Posterior vena cava (tissue), 2 donors: ENCODE measurements at regions not wholly inside any gene's neighbourhood (a gene's known extent, or its start where the extent isn't known, plus 50 kb on each side); places are given as distances from the start of the nearest gene placed in this dataset.

ENCODE experiments used
- DNase-seq: peaks from one replicate; pipeline ENCODE4 v3.0.0-alpha.2; 2020; ENCODE audit warnings: low spot score
- intact Hi-C, 2 donors: fragments of 100-400 bp; cut with DNase I; formaldehyde crosslinking; loops; one replicate each; pipeline versions ENCODE4 v1.14.1 to v1.14.2; 2022 to 2023
- donor health status: DM: yes; HTN: yes; CAD: no.
- donor health status: DM: yes; HTN: yes; CAD: no.

DNA sequence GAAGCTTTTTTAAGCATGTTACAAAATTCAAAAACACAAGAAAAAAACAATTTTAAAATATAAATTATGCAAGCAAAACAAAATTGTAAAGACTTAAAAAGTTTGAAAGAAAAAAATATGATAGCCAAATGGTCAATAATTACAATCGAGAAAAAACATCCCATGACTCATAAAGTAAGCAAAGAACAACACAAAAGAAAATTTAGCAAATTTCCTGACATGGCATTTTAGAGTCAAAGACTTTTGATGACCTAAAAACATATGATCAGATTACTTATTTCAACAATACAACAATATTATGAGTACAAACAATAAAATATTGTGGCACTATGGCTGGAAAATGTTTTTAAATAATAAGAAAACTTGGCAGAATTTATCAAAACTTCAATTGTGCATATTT is 312.1 kb upstream of the MEOX2 start:
- intact Hi-C loops, result no loop called here
- DNase-seq, result no peak

DNA sequence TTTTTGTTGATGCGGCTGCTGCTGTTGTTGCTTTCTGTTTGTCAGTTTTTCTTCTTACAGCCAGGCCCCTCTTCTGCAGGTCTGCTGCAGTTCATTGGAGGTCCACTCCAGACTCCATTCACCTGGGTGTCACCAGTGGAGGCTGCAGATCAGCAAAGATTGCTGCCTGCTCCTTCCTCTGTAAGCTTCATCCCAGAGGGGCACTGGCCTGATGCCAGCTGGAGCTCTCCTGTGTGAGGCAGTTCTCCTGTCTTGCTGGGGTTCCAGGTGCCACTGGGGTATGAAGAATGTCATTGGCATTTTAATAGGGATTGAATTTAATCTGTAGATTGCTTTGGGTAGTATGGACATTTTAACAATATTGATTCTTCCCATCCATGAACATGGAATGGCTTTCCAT is 308.5 kb upstream of the MEOX2 start:
- peak; percentile 32 for DNase-seq
- intact Hi-C loops, result no loop called here

DNA sequence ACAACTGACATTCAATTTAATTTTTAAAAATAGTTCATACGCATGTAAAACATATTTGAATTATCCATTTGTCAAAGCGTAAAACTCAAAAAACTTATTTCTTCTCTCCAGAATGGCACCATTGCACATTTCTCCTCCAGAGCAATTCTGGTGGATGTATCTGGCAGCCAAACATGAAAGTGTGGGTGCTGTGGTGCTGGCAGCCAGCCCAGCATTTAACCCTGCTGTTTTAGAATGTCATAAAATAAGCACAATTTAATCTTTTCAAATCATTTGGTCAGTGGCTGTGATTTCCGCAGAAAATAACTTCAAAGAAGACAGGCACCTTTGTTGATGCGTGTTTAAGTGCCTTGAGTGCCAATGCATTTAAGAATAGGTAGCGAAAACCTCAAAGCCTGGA is 302.7 kb upstream of the MEOX2 start:
- DNase-seq, result no peak
- intact Hi-C loops, result no loop called here

DNA sequence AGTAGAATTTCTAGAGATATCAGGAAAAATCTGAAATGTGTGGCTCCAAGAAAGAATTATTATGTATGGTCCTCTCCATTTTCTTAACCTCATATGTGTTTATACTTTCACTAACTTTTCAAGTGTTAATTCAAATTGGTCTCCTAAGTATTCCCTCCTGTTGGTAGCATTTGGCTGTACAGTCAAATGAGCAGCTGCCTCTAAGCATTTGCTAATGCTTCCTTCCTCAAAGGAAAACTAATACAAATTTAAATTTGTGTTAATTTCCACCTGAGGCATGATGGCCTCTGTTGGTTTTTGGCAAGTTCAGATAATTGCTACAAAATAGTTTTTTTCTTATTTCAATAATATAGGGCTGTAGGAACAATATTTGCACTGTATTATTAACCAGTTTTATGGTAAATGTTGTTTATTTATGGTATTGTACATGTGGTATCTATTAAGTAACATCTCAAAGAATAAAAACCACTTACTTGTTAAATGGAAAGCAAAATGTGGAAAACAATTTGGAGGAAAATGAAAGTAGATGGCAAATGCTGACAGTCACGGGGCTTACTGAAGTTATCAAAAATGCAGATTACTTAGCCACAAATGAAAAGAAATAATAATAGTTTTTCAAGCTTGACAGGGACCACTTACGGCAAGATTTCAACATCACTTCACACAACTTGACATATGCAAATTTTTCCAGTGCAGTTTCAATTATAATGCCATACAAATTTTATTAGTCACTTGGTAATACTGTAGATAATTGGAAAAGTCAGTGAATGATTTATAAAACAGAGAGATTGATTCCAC is 299.3 kb upstream of the MEOX2 start:
- intact Hi-C loops, result no loop called here
- no peak for DNase-seq

DNA sequence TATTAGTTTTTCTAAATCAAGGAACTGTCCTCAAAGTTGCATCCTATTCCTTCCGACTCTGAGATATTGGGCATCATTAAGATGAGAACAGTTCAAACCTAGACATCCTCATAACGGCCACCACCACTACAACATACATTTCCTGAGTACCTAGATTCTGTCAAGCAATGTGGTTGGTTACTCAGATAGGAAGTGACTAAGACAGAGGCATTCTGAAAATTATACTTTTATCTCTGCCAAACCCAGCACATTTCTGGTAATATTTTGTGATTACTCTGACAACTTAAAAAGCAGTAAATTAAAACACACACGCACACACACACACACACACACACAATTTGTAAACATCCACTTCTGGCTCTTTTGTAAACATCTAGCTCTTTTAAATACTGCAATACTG is 291.2 kb upstream of the MEOX2 start:
- intact Hi-C loops, result no loop called here
- DNase-seq, result no peak

DNA sequence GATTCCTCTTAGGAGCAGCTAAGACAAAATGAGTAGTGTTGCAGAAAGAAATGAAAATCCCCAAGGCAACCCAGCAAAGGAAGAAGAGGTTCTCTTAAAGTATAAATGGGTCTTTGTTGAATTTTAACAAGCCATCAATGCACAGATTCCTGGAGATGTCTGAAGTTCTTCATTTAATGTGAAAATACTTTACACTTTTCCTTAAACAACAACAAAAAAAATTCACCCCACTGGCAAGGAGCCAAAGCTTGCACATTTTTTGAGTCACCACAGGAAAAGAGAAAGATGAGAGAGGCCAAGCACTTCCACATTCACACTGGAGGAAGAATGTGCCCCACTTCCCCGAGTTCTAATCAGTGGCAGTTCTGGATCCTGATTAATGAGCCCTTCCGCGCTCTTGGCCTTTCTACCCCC is 286.4 kb upstream of the MEOX2 start:
- intact Hi-C loops, result no loop called here
- no peak for DNase-seq

DNA sequence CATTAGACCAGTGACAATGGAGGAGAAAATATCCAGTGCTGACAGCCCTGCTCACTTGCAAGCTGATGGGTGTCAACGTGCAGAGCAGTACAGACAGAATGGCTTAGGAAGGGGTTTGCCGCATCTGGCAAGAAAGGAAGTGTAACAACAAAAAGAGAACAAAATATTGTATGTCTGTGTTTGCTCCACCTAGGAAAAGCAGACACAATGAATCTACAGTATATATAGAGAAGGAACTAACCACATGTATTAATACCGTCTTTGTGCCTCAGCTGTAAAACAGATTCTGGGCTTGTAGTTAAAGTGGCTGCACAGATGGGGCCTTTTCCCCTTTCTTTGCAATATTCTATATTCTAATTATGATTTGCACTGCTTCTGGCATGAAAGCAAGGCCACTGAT is 281.1 kb upstream of the MEOX2 start:
- DNase-seq, result no peak
- intact Hi-C loops, result no loop called here

DNA sequence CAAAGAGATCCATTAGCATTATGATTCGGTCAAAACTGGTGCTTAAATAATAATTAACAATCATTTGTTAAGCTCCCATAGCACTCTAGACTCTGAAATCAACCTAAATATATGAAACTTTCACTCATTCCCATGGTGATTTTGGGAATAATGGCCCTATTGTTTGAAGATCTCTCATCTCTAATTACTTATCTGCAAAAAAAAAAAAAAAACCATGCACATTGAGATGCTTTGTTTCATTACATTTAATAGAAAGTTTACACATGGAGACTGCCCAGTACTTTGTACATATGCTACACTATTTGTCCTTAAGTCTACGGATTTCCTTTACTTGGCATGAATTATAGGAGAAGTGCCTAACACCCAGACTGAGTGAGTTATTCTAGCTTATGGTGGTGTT is 280.6 kb upstream of the MEOX2 start:
- intact Hi-C loops, result no loop called here

DNA sequence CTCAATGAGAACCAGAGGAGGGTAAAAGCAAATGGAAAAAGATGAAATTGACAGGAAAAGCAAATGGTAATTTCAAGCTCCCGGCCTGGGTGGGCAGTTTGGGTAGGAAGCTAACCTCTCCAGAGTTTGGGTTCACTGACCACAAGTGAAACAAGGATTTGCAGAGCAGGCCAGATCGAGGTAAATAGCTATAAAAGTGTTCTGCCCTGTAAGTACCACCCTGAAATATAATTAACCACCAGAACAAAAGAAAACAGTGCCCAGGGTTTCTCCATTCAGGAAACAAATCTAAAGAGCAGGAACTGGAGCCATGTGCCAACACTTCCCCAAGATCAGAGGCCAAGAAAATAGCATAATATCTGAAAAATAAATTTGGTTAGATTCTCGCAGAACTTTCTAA is 276.7 kb upstream of the MEOX2 start:
- intact Hi-C loops, result no loop called here
- DNase-seq, result no peak

More for the DNA sequence above, 280.6 kb upstream of the MEOX2 start:
- no peak for DNase-seq

DNA sequence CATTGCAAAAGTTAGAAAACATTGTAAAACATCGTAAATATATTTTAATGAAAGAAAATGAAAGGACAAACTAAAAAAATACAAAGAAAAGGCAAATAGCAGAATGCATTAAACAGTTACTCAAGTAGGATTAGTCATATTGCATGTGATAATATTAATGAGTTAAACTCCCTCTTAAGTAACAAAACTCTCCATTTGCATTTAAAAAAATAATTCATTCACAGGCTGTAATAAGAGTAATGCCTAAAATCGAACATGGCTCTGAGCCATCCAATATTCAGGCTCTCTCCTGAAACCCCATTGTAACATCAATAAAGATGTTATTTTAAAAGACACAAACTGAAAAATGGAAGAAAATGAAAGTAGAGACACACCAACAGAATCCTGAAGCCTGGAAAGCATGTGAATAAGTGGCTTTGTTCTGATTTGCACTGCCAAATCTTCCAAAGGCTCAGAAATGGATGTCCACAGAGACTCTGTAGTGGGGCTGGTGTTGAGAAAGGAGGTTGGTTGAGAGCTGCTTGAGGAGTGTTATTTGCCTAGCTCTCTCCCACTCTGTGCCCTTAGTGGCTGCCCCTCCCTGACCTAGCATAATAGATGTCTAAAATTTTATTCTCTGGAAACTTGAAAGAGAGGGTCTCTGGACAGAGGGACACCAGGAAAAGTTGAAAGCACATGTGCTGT is 268.3 kb upstream of the MEOX2 start:
- intact Hi-C loops, result no loop called here
- no peak for DNase-seq

DNA sequence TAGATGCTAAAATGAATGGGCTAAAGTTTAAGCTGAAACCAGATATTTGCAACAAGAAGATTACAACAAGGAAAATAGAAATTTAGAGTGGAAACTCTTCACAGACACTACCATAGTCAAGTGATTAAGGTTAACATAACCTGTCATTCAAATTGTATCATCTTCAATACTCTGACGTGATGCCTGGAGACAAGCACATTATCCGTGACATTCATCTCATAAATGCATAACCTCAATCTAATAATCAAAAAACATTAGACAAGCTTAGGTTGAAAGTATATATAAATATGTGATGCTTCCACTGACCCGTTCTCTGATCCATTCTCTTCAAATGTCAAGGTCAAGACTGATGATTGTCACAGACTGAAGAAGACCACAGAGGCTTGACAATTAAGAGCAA is 263.8 kb upstream of the MEOX2 start:
- intact Hi-C loops, result no loop called here
- no peak for DNase-seq

DNA sequence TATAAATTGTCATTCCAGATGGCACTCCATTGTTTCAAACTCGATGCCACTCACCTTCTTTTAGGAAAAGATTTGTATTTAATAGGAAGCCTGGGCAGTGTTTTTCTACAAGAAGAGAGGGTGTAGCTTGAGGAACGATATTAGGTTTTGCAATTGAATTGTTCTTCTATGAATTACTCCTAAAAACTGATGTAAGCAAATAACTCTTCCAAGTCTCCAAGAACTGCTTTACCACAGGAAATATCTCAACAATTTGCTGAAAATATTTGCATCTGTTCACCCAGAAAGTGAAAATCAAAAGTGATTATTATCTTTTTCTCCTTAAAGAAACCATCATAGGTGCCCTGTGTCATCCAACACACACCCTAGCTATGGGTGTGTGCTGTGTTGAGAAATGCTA is 261.3 kb upstream of the MEOX2 start:
- intact Hi-C loops, result no loop called here
- no peak for DNase-seq

DNA sequence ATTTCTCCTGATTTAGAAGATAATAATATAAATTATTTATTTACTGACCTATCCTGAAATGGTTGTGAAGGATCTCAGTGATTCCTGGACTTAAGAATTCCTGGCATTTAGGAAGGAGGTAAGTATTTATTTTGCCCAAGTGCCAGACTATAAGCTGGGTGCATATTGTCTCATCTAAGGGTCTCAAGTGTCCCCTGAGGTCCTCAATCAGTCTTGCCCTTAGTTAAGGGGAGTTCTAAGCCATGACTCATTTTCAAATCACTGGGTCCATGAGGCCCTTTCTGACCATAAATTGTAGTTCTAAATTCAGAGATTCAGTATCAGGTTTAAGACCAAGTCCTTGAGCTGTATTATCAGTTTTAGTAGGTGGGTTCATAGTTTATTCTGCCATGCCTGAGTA is 251.6 kb upstream of the MEOX2 start:
- intact Hi-C loops, result no loop called here
- no peak for DNase-seq

DNA sequence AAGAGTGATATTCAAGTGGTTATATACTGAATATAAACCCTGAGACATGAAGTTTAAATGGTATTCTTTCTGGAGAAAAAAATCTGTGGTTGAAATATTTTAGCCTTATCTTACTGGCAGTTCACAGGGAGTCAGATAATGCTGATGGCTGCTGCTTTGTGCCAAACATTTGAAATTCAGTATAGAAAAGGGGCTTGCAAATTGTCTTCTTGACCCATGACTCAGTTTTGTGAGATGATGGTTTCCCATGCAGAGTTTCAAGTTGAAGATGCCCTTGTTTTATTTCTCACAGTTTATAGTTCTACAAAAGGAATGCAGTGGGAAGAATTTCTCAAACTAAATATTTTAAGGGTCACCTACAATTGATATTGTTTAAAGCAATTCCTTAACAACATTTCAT is 251.1 kb upstream of the MEOX2 start:
- no peak for DNase-seq
- intact Hi-C loops, result no loop called here

DNA sequence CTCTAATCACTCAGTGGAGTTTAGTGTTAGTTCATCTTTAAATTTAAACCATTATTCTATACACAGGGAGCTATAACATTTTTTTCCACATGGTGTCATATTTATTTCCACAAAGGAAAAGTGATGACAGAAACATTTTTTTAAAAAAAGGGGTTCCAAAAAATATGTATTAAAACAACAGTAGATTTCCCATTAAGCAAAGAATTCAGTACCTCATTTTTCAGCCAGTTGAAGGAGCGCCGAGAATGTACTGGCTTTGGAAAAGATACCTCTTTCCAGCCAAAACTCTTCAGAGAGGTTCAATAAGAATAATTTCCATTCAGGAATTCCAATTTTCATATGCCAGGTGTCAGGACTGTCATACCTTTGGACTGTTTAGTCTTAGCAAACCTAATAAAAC is 250.5 kb upstream of the MEOX2 start:
- intact Hi-C loops, result no loop called here
- DNase-seq, result no peak

DNA sequence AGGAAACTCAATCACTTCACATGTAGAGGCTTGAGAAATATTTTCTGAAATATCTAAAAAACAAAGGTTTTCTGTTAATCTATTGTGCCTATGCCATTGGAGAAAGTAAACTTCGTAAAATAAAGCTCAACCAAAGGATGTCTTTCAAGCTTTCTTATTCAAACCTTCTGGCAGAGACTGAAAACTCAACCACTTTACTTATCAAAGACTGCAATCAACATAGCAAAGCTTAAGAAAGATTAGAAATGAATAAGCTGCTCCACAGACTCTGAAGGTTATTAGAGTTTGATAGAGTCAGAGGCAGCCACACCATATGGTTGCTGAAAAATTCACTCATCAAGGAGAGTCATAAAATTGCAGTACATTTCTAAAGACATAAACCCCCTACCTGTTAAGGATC is 245.8 kb upstream of the MEOX2 start:
- no peak for DNase-seq
- intact Hi-C loops, result no loop called here

DNA sequence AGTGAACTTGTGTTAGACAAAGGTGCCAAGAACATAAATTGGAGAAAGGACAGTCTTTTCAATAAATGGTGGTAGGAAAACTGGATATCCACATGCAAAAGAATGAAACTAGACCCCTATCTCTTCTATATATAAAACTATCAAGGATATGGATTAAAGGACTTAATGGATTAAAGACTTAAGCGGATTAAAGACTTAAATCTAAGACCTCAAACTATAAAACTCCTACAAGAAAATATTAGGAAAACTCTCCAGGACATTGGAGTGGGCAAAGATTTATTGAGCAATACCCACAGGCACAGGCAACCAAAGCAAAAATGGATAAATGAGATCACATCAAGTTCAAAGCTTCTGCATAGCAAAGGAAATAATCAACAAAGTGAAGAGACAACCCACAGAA is 242.9 kb upstream of the MEOX2 start:
- no peak for DNase-seq
- intact Hi-C loops, result no loop called here

DNA sequence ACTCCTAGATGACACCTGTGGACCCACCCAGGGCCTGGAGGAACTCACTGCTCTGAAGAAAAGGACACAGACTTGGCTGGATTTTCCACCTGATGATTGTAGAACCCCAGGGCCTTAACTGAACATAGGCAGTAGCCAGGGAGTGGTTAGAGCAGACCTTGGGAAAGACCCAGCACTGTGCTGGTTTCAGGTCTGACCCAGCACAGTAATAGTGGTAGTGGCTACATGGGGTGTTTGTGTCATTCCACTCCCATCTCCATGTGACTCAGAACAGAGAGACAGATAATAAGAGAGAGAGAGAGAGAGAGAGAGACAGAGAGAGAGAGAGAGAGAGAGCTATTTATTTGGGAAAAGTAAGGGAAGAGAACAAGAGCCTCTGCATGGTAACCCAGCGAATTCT is 239.1 kb upstream of the MEOX2 start:
- no peak for DNase-seq
- intact Hi-C loops, result no loop called here

DNA sequence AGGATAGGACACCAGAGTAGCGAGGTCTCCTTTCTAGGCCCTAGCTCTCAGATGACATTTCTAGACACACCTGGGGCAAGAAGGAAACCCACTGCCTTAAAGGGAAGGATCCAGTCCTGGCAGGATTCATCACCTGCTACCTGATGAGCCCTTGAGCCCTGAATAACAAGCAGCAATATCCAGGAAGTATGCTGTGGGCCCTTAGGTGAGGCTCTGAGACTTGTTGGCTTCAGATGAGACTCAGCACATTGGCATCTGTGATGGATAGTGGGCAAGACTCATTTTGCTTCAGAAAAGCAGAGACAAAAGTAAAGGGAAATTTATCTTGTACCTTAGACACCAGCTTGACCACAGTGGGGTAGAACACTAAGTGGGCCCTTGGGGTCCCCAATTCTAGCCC is 238.4 kb upstream of the MEOX2 start:
- intact Hi-C loops, result no loop called here
- DNase-seq, result no peak

DNA sequence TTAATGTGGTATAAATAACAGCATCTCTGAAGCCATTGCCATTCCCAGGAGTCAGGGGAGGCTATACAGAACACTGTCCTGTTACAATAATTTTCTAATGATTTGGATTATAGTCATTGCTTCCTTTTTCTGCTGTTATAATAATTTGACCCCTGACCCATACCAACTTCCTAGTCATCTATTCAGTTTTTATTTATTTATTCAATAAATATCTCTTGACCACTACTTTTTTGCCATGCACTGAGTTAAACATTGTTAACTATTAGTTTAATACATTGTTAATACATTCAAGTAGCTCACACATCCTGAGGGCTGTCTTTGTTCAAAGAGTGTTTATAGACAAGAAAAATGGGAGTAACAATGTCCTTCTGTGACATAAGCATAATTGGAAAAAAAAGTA is 235.5 kb upstream of the MEOX2 start:
- no peak for DNase-seq
- intact Hi-C loops, result no loop called here

DNA sequence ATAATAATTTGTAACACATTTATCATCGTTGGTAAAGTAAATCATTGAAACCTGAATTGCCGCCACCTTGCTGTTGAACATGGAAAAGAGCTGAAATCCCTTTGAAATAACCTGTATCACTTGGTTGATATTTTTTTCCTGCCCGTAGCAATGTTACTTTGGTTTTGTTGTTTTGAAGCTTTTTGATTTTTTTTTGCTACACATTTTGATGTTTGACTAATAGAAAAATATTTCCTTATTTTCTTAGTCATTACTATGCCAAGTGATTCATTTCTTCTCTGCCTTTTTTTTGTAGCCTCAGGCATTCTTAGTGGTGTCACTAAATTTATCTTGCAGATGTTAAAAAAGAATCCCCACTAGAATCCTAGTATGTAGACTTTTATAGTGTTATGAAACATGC is 235.1 kb upstream of the MEOX2 start:
- DNase-seq, result no peak
- intact Hi-C loops, result no loop called here
